ENCODE measurements at regions not wholly inside any gene's neighbourhood (a gene's known extent, or its start where the extent isn't known, plus 50 kb on each side); places are given as distances from the start of the nearest gene placed in this dataset.

- no peak for DNase-seq (ENCODE audit: low read depth, low spot score)
- Histone ChIP-seq H3K9me3 (ENCODE audit: insufficient read depth, low read length) (peaks cover 15% of the 10 kb centered on the region), H3K9ac (ENCODE audit: insufficient read length, low read depth) (no peak overlapping the region), H3K27me3 (ENCODE audit: insufficient read depth, insufficient read length) (no peaks in the 10 kb centered on the region), H3K4me1 (ENCODE audit: insufficient read depth, insufficient read length) (no peaks in the 10 kb centered on the region), H3K36me3 (ENCODE audit: insufficient read depth, insufficient read length, low read length) (no peaks in the 10 kb centered on the region), H3K4me3 (ENCODE audit: insufficient read length, low read depth) (no peak overlapping the region)
- no peak for TF ChIP-seq YY1 (IDR thresholded peaks at IDR 0.05; ENCODE audit: insufficient read depth, insufficient read length)
- no peak for TF ChIP-seq ZNF274 (IDR thresholded peaks at IDR 0.05; ENCODE audit: low read depth, low read length)
- no peak for TF ChIP-seq SUZ12 (IDR thresholded peaks at IDR 0.05; ENCODE audit: extremely low read depth, insufficient read depth, insufficient read length)
Measured at GRCh38 chr7:20557116-20557515, 58.4 kb upstream of the ABCB5 start.

- Histone ChIP-seq H3K36me3 (ENCODE audit: insufficient read depth, insufficient read length, low read length) (no peaks in the 10 kb centered on the region), H3K4me3 (ENCODE audit: insufficient read length, low read depth) (no peak overlapping the region), H3K4me1 (ENCODE audit: insufficient read depth, insufficient read length) (no peaks in the 10 kb centered on the region), H3K9ac (ENCODE audit: insufficient read length, low read depth) (no peak overlapping the region), H3K9me3 (ENCODE audit: insufficient read depth, low read length) (peaks cover 15% of the 10 kb centered on the region), H3K27me3 (ENCODE audit: insufficient read depth, insufficient read length) (no peaks in the 10 kb centered on the region)
- no peak for DNase-seq (ENCODE audit: low read depth, low spot score)
- TF ChIP-seq SUZ12 (IDR thresholded peaks at IDR 0.05; ENCODE audit: extremely low read depth, insufficient read depth, insufficient read length) (no peak), ZNF274 (IDR thresholded peaks at IDR 0.05; ENCODE audit: low read depth, low read length) (no peak), YY1 (IDR thresholded peaks at IDR 0.05; ENCODE audit: insufficient read depth, insufficient read length) (no peak)
Measured at GRCh38 chr7:20558963-20559716, 56.3 kb upstream of the ABCB5 start.

- no peaks in the 10 kb centered on the region for H3K27me3 ChIP-seq (ENCODE audit: insufficient read depth, insufficient read length)
- no peak for TF ChIP-seq ZNF274 (IDR thresholded peaks at IDR 0.05; ENCODE audit: low read depth, low read length)
- no peak for TF ChIP-seq YY1 (IDR thresholded peaks at IDR 0.05; ENCODE audit: insufficient read depth, insufficient read length)
- H3K4me1 ChIP-seq (ENCODE audit: insufficient read depth, insufficient read length) = no peaks in the 10 kb centered on the region
- no peaks in the 10 kb centered on the region for H3K36me3 ChIP-seq (ENCODE audit: insufficient read depth, insufficient read length, low read length)
- no peak overlapping the region for H3K9ac ChIP-seq (ENCODE audit: insufficient read length, low read depth)
- no peak overlapping the region for H3K4me3 ChIP-seq (ENCODE audit: insufficient read length, low read depth)
- no peak for DNase-seq (ENCODE audit: low read depth, low spot score)
- H3K9me3 ChIP-seq (ENCODE audit: insufficient read depth, low read length) = peaks cover 15% of the 10 kb centered on the region
Measured at GRCh38 chr7:20559883-20560282, 55.6 kb upstream of the ABCB5 start.

GRCh38 chr7:20560325-20561180 is 54.9 kb upstream of the ABCB5 start:
- Histone ChIP-seq H3K4me1 (ENCODE audit: insufficient read depth, insufficient read length) (no peaks in the 10 kb centered on the region), H3K9ac (ENCODE audit: insufficient read length, low read depth) (no peak overlapping the region), H3K36me3 (ENCODE audit: insufficient read depth, insufficient read length, low read length) (no peaks in the 10 kb centered on the region), H3K4me3 (ENCODE audit: insufficient read length, low read depth) (no peak overlapping the region), H3K9me3 (ENCODE audit: insufficient read depth, low read length) (peaks cover 15% of the 10 kb centered on the region), H3K27me3 (ENCODE audit: insufficient read depth, insufficient read length) (no peaks in the 10 kb centered on the region)
- TF ChIP-seq YY1 (IDR thresholded peaks at IDR 0.05; ENCODE audit: insufficient read depth, insufficient read length) = no peak
- no peak for TF ChIP-seq SUZ12 (IDR thresholded peaks at IDR 0.05; ENCODE audit: extremely low read depth, insufficient read depth, insufficient read length)
- no peak for TF ChIP-seq ZNF274 (IDR thresholded peaks at IDR 0.05; ENCODE audit: low read depth, low read length)
- no peak for DNase-seq (ENCODE audit: low read depth, low spot score)

- no peaks in the 10 kb centered on the region for H3K4me1 ChIP-seq (ENCODE audit: insufficient read depth, insufficient read length)
- H3K9ac ChIP-seq (ENCODE audit: insufficient read length, low read depth) = no peak overlapping the region
- H3K9me3 ChIP-seq (ENCODE audit: insufficient read depth, low read length) = peaks cover 15% of the 10 kb centered on the region
- no peak overlapping the region for H3K4me3 ChIP-seq (ENCODE audit: insufficient read length, low read depth)
- DNase-seq (ENCODE audit: low read depth, low spot score) = peak; percentile 16
- H3K27me3 ChIP-seq (ENCODE audit: insufficient read depth, insufficient read length) = no peaks in the 10 kb centered on the region
- no peaks in the 10 kb centered on the region for H3K36me3 ChIP-seq (ENCODE audit: insufficient read depth, insufficient read length, low read length)
- TF ChIP-seq YY1 (IDR thresholded peaks at IDR 0.05; ENCODE audit: insufficient read depth, insufficient read length) = no peak
- no peak for TF ChIP-seq ZNF274 (IDR thresholded peaks at IDR 0.05; ENCODE audit: low read depth, low read length)
- TF ChIP-seq SUZ12 (IDR thresholded peaks at IDR 0.05; ENCODE audit: extremely low read depth, insufficient read depth, insufficient read length) = no peak
Measured at GRCh38 chr7:20561466-20561865, 54.0 kb upstream of the ABCB5 start.

- DNase-seq (ENCODE audit: low read depth, low spot score) = no peak
- no peak overlapping the region for H3K4me3 ChIP-seq (ENCODE audit: insufficient read length, low read depth)
- H3K36me3 ChIP-seq (ENCODE audit: insufficient read depth, insufficient read length, low read length) = no peaks in the 10 kb centered on the region
- peaks cover 15% of the 10 kb centered on the region for H3K9me3 ChIP-seq (ENCODE audit: insufficient read depth, low read length)
- no peaks in the 10 kb centered on the region for H3K27me3 ChIP-seq (ENCODE audit: insufficient read depth, insufficient read length)
- H3K4me1 ChIP-seq (ENCODE audit: insufficient read depth, insufficient read length) = no peaks in the 10 kb centered on the region
- no peak for TF ChIP-seq SUZ12 (IDR thresholded peaks at IDR 0.05; ENCODE audit: extremely low read depth, insufficient read depth, insufficient read length)
- no peak for TF ChIP-seq ZNF274 (IDR thresholded peaks at IDR 0.05; ENCODE audit: low read depth, low read length)
- no peak for TF ChIP-seq YY1 (IDR thresholded peaks at IDR 0.05; ENCODE audit: insufficient read depth, insufficient read length)
- H3K9ac ChIP-seq (ENCODE audit: insufficient read length, low read depth) = no peak overlapping the region
Measured at GRCh38 chr7:20561908-20562307, 53.6 kb upstream of the ABCB5 start.

GRCh38 chr7:20562461-20562860 is 53.0 kb upstream of the ABCB5 start:
- TF ChIP-seq SUZ12 (IDR thresholded peaks at IDR 0.05; ENCODE audit: extremely low read depth, insufficient read depth, insufficient read length) (no peak), ZNF274 (IDR thresholded peaks at IDR 0.05; ENCODE audit: low read depth, low read length) (no peak), YY1 (IDR thresholded peaks at IDR 0.05; ENCODE audit: insufficient read depth, insufficient read length) (no peak)
- Histone ChIP-seq H3K4me1 (ENCODE audit: insufficient read depth, insufficient read length) (no peaks in the 10 kb centered on the region), H3K9ac (ENCODE audit: insufficient read length, low read depth) (no peak overlapping the region), H3K27me3 (ENCODE audit: insufficient read depth, insufficient read length) (no peaks in the 10 kb centered on the region), H3K4me3 (ENCODE audit: insufficient read length, low read depth) (no peak overlapping the region), H3K36me3 (ENCODE audit: insufficient read depth, insufficient read length, low read length) (no peaks in the 10 kb centered on the region), H3K9me3 (ENCODE audit: insufficient read depth, low read length) (peaks cover 15% of the 10 kb centered on the region)
- no peak for DNase-seq (ENCODE audit: low read depth, low spot score)
